Activated effector memory CD4-positive, alpha-beta T cell treated with anti-CD3 and anti-CD28 coated beads, Interleukin-2, amount 50 U/mL, for 16 hours (primary cell): ENCODE measurements at regions not wholly inside any gene's neighbourhood (a gene's known extent, or its start where the extent isn't known, plus 50 kb on each side); places are given as distances from the start of the nearest gene placed in this dataset.

Experiments used
- DNase-seq: peaks from one replicate; pipeline ENCODE4 v3.0.0-alpha.2; 2020

GRCh38 chr2:136257893-136258292 lies 139.9 kb upstream of the CXCR4 start:
- DNase-seq = no peak

GRCh38 chr2:136255648-136256461 lies 137.9 kb upstream of the CXCR4 start:
- no peak for DNase-seq

- no peak for DNase-seq
Measured at GRCh38 chr2:136255127-136255526, 137.2 kb upstream of the CXCR4 start.

GRCh38 chr2:136254681-136255080 lies 136.7 kb upstream of the CXCR4 start:
- no peak for DNase-seq

GRCh38 chr2:136253288-136254004 lies 135.5 kb upstream of the CXCR4 start:
- DNase-seq = no peak

- DNase-seq = no peak
Measured at GRCh38 chr2:136251885-136252585, 134.1 kb upstream of the CXCR4 start.

GRCh38 chr2:136251197-136251884 lies 133.4 kb upstream of the CXCR4 start:
- DNase-seq = no peak

- no peak for DNase-seq
Measured at GRCh38 chr2:136250131-136250530, 132.2 kb upstream of the CXCR4 start.

GRCh38 chr2:136248907-136249306 lies 131.0 kb upstream of the CXCR4 start:
- DNase-seq = no peak

GRCh38 chr2:136248242-136248641 lies 130.3 kb upstream of the CXCR4 start:
- DNase-seq = no peak

GRCh38 chr2:136247204-136247950 lies 129.4 kb upstream of the CXCR4 start:
- no peak for DNase-seq

GRCh38 chr2:136246086-136246669 lies 128.2 kb upstream of the CXCR4 start:
- no peak for DNase-seq

- DNase-seq = no peak
Measured at GRCh38 chr2:136245211-136245610, 127.3 kb upstream of the CXCR4 start.

- DNase-seq = no peak
Measured at GRCh38 chr2:136244536-136244885, 126.6 kb upstream of the CXCR4 start.

- DNase-seq = no peak
Measured at GRCh38 chr2:136243638-136244535, 125.9 kb upstream of the CXCR4 start.

GRCh38 chr2:136242687-136243277 lies 124.8 kb upstream of the CXCR4 start:
- peak; percentile 74 for DNase-seq

- DNase-seq = no peak
Measured at GRCh38 chr2:136242100-136242499, 124.2 kb upstream of the CXCR4 start.

GRCh38 chr2:136239079-136239685 lies 121.2 kb upstream of the CXCR4 start:
- DNase-seq = no peak

- DNase-seq = peak; percentile 74
Measured at GRCh38 chr2:136238286-136239078, 120.5 kb upstream of the CXCR4 start.
